ENCODE measurements at regions not wholly inside any gene's neighbourhood (a gene's known extent, or its start where the extent isn't known, plus 50 kb on each side); places are given as distances from the start of the nearest gene placed in this dataset.

- Mint-ChIP-seq H3K4me3 (ENCODE audit: unreplicated experiment) (no peak overlapping the region), H3K27ac (ENCODE audit: low read depth, unreplicated experiment) (no peak overlapping the region)
- POLR2A ChIA-PET = no interaction called here
These were observed 337.8 kb upstream of the NOCT start for GRCh38 chr4:138677748-138678147.

GRCh38 chr4:138677212-138677611 is 338.4 kb upstream of the NOCT start:
- CTCF ChIA-PET = interaction anchor here (0.5 to 1.1 kb wide), 6 partner anchors 25 to 1394 kb away, joined by 3 to 4 read pairs (median 3); no protein-coding TSS in a partner anchor
- no peak for TF ChIP-seq CTCF (IDR thresholded peaks at IDR 0.05; ENCODE audit: unreplicated experiment)
- H3K36me3 Mint-ChIP-seq (ENCODE audit: insufficient read depth, unreplicated experiment) = no peaks in the 10 kb centered on the region
- no peak for DNase-seq (ENCODE audit: unreplicated experiment)
- POLR2A ChIA-PET = interaction anchor here (1.0 kb wide), 1 partner anchor 44 kb away, joined by 3 read pairs; no protein-coding TSS in a partner anchor
- H3K27me3 Mint-ChIP-seq (ENCODE audit: insufficient read depth, unreplicated experiment) = peaks cover 10% of the 10 kb centered on the region
- no peak overlapping the region for H3K4me3 Mint-ChIP-seq (ENCODE audit: unreplicated experiment)
- no peak overlapping the region for H3K27ac Mint-ChIP-seq (ENCODE audit: low read depth, unreplicated experiment)
- intact Hi-C loops (cut with micrococcal nuclease) = no loop called here
- BruUV-seq (replicated peaks) = no TSS peak
- H3K4me1 Mint-ChIP-seq (ENCODE audit: insufficient read depth, unreplicated experiment) = peaks cover 3% of the 10 kb centered on the region
- H3K9me3 Mint-ChIP-seq (ENCODE audit: unreplicated experiment) = no peaks in the 10 kb centered on the region

More at GRCh38 chr4:138677748-138678147, 337.8 kb upstream of the NOCT start:
- intact Hi-C loops (cut with micrococcal nuclease) = no loop called here
- H3K9me3 Mint-ChIP-seq (ENCODE audit: unreplicated experiment) = no peaks in the 10 kb centered on the region
- H3K36me3 Mint-ChIP-seq (ENCODE audit: insufficient read depth, unreplicated experiment) = no peaks in the 10 kb centered on the region
- DNase-seq (ENCODE audit: unreplicated experiment) = no peak
- no TSS peak for BruUV-seq (replicated peaks)
- peaks cover 10% of the 10 kb centered on the region for H3K27me3 Mint-ChIP-seq (ENCODE audit: insufficient read depth, unreplicated experiment)
- CTCF ChIA-PET = interaction anchor here (0.6 to 4.6 kb wide), 5 partner anchors 25 to 857 kb away, joined by 4 to 36 read pairs (median 7); no protein-coding TSS in a partner anchor
- no peak for TF ChIP-seq CTCF (IDR thresholded peaks at IDR 0.05; ENCODE audit: unreplicated experiment)
- H3K4me1 Mint-ChIP-seq (ENCODE audit: insufficient read depth, unreplicated experiment) = peaks cover 6% of the 10 kb centered on the region

GRCh38 chr4:138675685-138676084 is 339.9 kb upstream of the NOCT start:
- intact Hi-C loops (cut with micrococcal nuclease) = no loop called here
- no peaks in the 10 kb centered on the region for H3K9me3 Mint-ChIP-seq (ENCODE audit: unreplicated experiment)
- BruUV-seq (replicated peaks) = no TSS peak
- no peak overlapping the region for H3K27ac Mint-ChIP-seq (ENCODE audit: low read depth, unreplicated experiment)
- no peak for DNase-seq (ENCODE audit: unreplicated experiment)
- TF ChIP-seq CTCF (IDR thresholded peaks at IDR 0.05; ENCODE audit: unreplicated experiment) = no peak
- no peak overlapping the region for H3K4me3 Mint-ChIP-seq (ENCODE audit: unreplicated experiment)
- no peaks in the 10 kb centered on the region for H3K4me1 Mint-ChIP-seq (ENCODE audit: insufficient read depth, unreplicated experiment)
- H3K36me3 Mint-ChIP-seq (ENCODE audit: insufficient read depth, unreplicated experiment) = no peaks in the 10 kb centered on the region
- CTCF ChIA-PET = no interaction called here
- peaks cover 10% of the 10 kb centered on the region for H3K27me3 Mint-ChIP-seq (ENCODE audit: insufficient read depth, unreplicated experiment)
- POLR2A ChIA-PET = no interaction called here

- POLR2A ChIA-PET = no interaction called here
- no peak for TF ChIP-seq CTCF (IDR thresholded peaks at IDR 0.05; ENCODE audit: unreplicated experiment)
These were observed 341.4 kb upstream of the NOCT start for GRCh38 chr4:138674209-138674608.

More at GRCh38 chr4:138674209-138674608, 341.4 kb upstream of the NOCT start:
- Mint-ChIP-seq H3K4me3 (ENCODE audit: unreplicated experiment) (no peak overlapping the region), H3K27me3 (ENCODE audit: insufficient read depth, unreplicated experiment) (peaks cover 10% of the 10 kb centered on the region), H3K9me3 (ENCODE audit: unreplicated experiment) (no peaks in the 10 kb centered on the region), H3K27ac (ENCODE audit: low read depth, unreplicated experiment) (no peak overlapping the region), H3K36me3 (ENCODE audit: insufficient read depth, unreplicated experiment) (no peaks in the 10 kb centered on the region), H3K4me1 (ENCODE audit: insufficient read depth, unreplicated experiment) (no peaks in the 10 kb centered on the region)
- BruUV-seq (replicated peaks) = no TSS peak
- CTCF ChIA-PET = interaction anchor here (0.6 kb wide), 1 partner anchor 638 kb away, joined by 3 read pairs; no protein-coding TSS in a partner anchor
- intact Hi-C loops (cut with micrococcal nuclease) = no loop called here
- no peak for DNase-seq (ENCODE audit: unreplicated experiment)

Data from MCF 10A (cell line).